Naive thymus-derived CD4-positive, alpha-beta T cell (primary cell): ENCODE measurements at regions not wholly inside any gene's neighbourhood (a gene's known extent, or its start where the extent isn't known, plus 50 kb on each side); places are given as distances from the start of the nearest gene placed in this dataset.
A peak's percentile ranks its signal among the peaks of the same experiment; 100 is the strongest.

ENCODE experiments used
- ATAC-seq: fragments of 150-1000 bp; cut with Tn5 transposase; 2 replicates; pipeline ENCODE4 v1.10.0; 2021; ENCODE audit warnings: mild to moderate bottlenecking, moderate library complexity
- CTCF ChIA-PET: fragments of 350-600 bp; sonication (Branson Sonifier 250); formaldehyde crosslinking; loops from one replicate; lab custom pipeline; 2021; ENCODE audit warnings: antibody characterized with exemption; lab: Charles Lee
- POLR2A ChIA-PET: fragments of 350-600 bp; sonication (Branson Sonifier 250); formaldehyde crosslinking; loops from one replicate; lab custom pipeline; 2021; ENCODE audit warnings: antibody characterized with exemption, inconsistent platforms; lab: Charles Lee
- DNase-seq, 9 donors: peaks; one replicate each; pipeline versions ENCODE4 v3.0.0 to v3.0.0-alpha.2; 2020 to 2022; ENCODE audit warnings: mixed read lengths in 1 of 9
- H3K27ac ChIP-seq: one replicate; pipeline ENCODE4 v1.7.0; 2013; ENCODE audit warnings: mild to moderate bottlenecking, low read depth, low read length, moderate library complexity
- H3K27me3 ChIP-seq, 2 donors: one replicate each; pipeline ENCODE4 v1.7.0; 2013; ENCODE audit warnings: low read length in 2 of 2, mild to moderate bottlenecking in 2 of 2, moderate library complexity in 2 of 2; ENCODE audit not compliant: control insufficient read depth in 2 of 2, insufficient read depth in 2 of 2
- H3K36me3 ChIP-seq, 3 experiments: 1 replicate in 2 of 3; 2 replicates in 1 of 3; pipeline ENCODE4 v1.7.0; 2013; ENCODE audit warnings: low read length in 3 of 3, mild to moderate bottlenecking in 3 of 3, moderate library complexity in 1 of 3; ENCODE audit not compliant: insufficient read depth in 3 of 3, control insufficient read depth in 2 of 3
- H3K4me1 ChIP-seq, 2 donors: one replicate each; pipeline ENCODE4 v1.7.0; 2013; ENCODE audit warnings: low read length in 2 of 2, mild to moderate bottlenecking in 2 of 2, moderate library complexity in 1 of 2; ENCODE audit not compliant: control insufficient read depth in 2 of 2, insufficient read depth in 2 of 2
- H3K4me3 ChIP-seq: 2 replicates; pipeline ENCODE4 v1.7.0; 2013; ENCODE audit warnings: mild to moderate bottlenecking, low read length
- H3K9me3 ChIP-seq, 3 experiments: 1 replicate in 2 of 3; 2 replicates in 1 of 3; pipeline ENCODE4 v1.7.0; 2013; ENCODE audit warnings: low read length in 3 of 3; ENCODE audit not compliant: control insufficient read depth in 2 of 3
- H3K27ac Mint-ChIP-seq, 9 donors: one replicate each; pipeline ENCODE4 v1.8.0; 2020 to 2022; ENCODE audit warnings: mixed read lengths in 9 of 9, mild to moderate bottlenecking in 8 of 9, moderate library complexity in 5 of 9, inconsistent platforms in 2 of 9
- H3K27me3 Mint-ChIP-seq, 5 donors: one replicate each; pipeline ENCODE4 v1.8.0; 2021 to 2022; ENCODE audit warnings: mixed read lengths in 5 of 5, mild to moderate bottlenecking in 1 of 5
- H3K36me3 Mint-ChIP-seq, 5 donors: one replicate each; pipeline ENCODE4 v1.8.0; 2020 to 2022; ENCODE audit warnings: mixed read lengths in 5 of 5, mild to moderate bottlenecking in 3 of 5, inconsistent platforms in 1 of 5
- H3K4me1 Mint-ChIP-seq, 7 donors: one replicate each; pipeline ENCODE4 v1.8.0; 2020 to 2022; ENCODE audit warnings: mixed read lengths in 7 of 7, mild to moderate bottlenecking in 3 of 7, inconsistent platforms in 1 of 7
- H3K4me3 Mint-ChIP-seq, 10 donors: one replicate each; pipeline ENCODE4 v1.8.0; 2020 to 2022; ENCODE audit warnings: mild to moderate bottlenecking in 10 of 10, mixed read lengths in 10 of 10, moderate library complexity in 6 of 10, inconsistent platforms in 2 of 10
- H3K9me3 Mint-ChIP-seq, 11 donors: one replicate each; pipeline ENCODE4 v1.8.0; 2020 to 2022; ENCODE audit warnings: mixed read lengths in 11 of 11, mild to moderate bottlenecking in 4 of 11, inconsistent platforms in 1 of 11, moderate library complexity in 1 of 11
- intact Hi-C, 2 donors: fragments of 100-400 bp; cut with micrococcal nuclease; formaldehyde crosslinking; loops; one replicate each; pipeline ENCODE4 v1.15.1; 2023

- H3K4me1 Mint-ChIP-seq = peaks cover 22 to 42% (median 28%) of the 10 kb centered on the region in 7 donors
- POLR2A ChIA-PET = no interaction called here
- Histone ChIP-seq H3K4me3 (no peak overlapping the region), H3K27me3 (no peaks in the 10 kb centered on the region), H3K36me3 (no peaks in the 10 kb centered on the region), H3K4me1 (peaks cover 19 to 21% of the 10 kb centered on the region in 2 donors), H3K9me3 (peaks cover 0 to 4% (median 4%) of the 10 kb centered on the region in 3 experiments), H3K27ac (no peak overlapping the region)
- H3K36me3 Mint-ChIP-seq = peaks cover 0 to 10% (median 5%) of the 10 kb centered on the region in 5 donors
- ATAC-seq (no peak), DNase-seq (no peak)
- peaks cover 0 to 22% (median 0%) of the 10 kb centered on the region in 5 donors for H3K27me3 Mint-ChIP-seq
- H3K27ac Mint-ChIP-seq = peak overlapping the region in 1 of 9 donors; percentile 21
- H3K4me3 Mint-ChIP-seq = no peak overlapping the region
- intact Hi-C loops = no loop called here
- peaks cover 0 to 7% (median 4%) of the 10 kb centered on the region in 11 donors for H3K9me3 Mint-ChIP-seq
- CTCF ChIA-PET = no interaction called here
Measured at GRCh38 chr7:157467496-157468212, 130.8 kb downstream of the DNAJB6 start.

GRCh38 chr7:157468221-157469111 is 131.7 kb downstream of the DNAJB6 start:
- DNase-seq = no peak
- Mint-ChIP-seq H3K9me3 (peaks cover 0 to 15% (median 9%) of the 10 kb centered on the region in 11 donors), H3K27me3 (peaks cover 0 to 19% (median 0%) of the 10 kb centered on the region in 5 donors), H3K4me3 (no peak overlapping the region), H3K36me3 (peaks cover 0 to 16% (median 10%) of the 10 kb centered on the region in 5 donors), H3K27ac (peak overlapping the region in 3 of 9 donors; percentile 39 to 62 (median 43)), H3K4me1 (peaks cover 20 to 45% (median 31%) of the 10 kb centered on the region in 7 donors)
- no peak for ATAC-seq
- intact Hi-C loops = no loop called here
- H3K4me3 ChIP-seq = no peak overlapping the region
- H3K9me3 ChIP-seq = peaks cover 0 to 13% (median 13%) of the 10 kb centered on the region in 3 experiments
- ChIA-PET CTCF (no interaction called here), POLR2A (interaction anchor here (1.0 kb wide), 1 partner anchor 25 kb away, joined by 3 read pairs; no protein-coding TSS in a partner anchor)
- H3K27ac ChIP-seq = no peak overlapping the region
- H3K4me1 ChIP-seq = peaks cover 21 to 25% of the 10 kb centered on the region in 2 donors
- no peaks in the 10 kb centered on the region for H3K27me3 ChIP-seq
- no peaks in the 10 kb centered on the region for H3K36me3 ChIP-seq

GRCh38 chr7:157469181-157470016 is 132.6 kb downstream of the DNAJB6 start:
- ATAC-seq (no peak), DNase-seq (no peak)
- intact Hi-C loops = loop anchor here (5.0 kb wide), 2 partner anchors 143 to 358 kb away; no protein-coding TSS in a partner anchor
- Mint-ChIP-seq H3K4me3 (no peak overlapping the region), H3K27ac (peak overlapping the region in 3 of 9 donors; percentile 39 to 62 (median 47)), H3K36me3 (peaks cover 3 to 22% (median 11%) of the 10 kb centered on the region in 5 donors), H3K4me1 (peaks cover 18 to 48% (median 35%) of the 10 kb centered on the region in 7 donors), H3K9me3 (peaks cover 3 to 22% (median 12%) of the 10 kb centered on the region in 11 donors), H3K27me3 (peaks cover 0 to 16% (median 0%) of the 10 kb centered on the region in 5 donors)
- Histone ChIP-seq H3K36me3 (no peaks in the 10 kb centered on the region), H3K27ac (no peak overlapping the region), H3K9me3 (peaks cover 0 to 18% (median 15%) of the 10 kb centered on the region in 3 experiments), H3K27me3 (no peaks in the 10 kb centered on the region), H3K4me1 (peaks cover 21 to 30% of the 10 kb centered on the region in 2 donors), H3K4me3 (no peak overlapping the region)
- POLR2A ChIA-PET = interaction anchor here (1.0 kb wide), 1 partner anchor 24 kb away, joined by 3 read pairs; no protein-coding TSS in a partner anchor
- CTCF ChIA-PET = no interaction called here

GRCh38 chr7:157470017-157470322 is 133.2 kb downstream of the DNAJB6 start:
- Histone ChIP-seq H3K4me1 (peaks cover 21 to 30% of the 10 kb centered on the region in 2 donors), H3K27me3 (no peaks in the 10 kb centered on the region), H3K9me3 (peaks cover 0 to 18% (median 15%) of the 10 kb centered on the region in 3 experiments), H3K27ac (no peak overlapping the region), H3K36me3 (no peaks in the 10 kb centered on the region), H3K4me3 (no peak overlapping the region)
- H3K4me3 Mint-ChIP-seq = no peak overlapping the region
- no peak overlapping the region for H3K27ac Mint-ChIP-seq
- POLR2A ChIA-PET = interaction anchor here (1.2 kb wide), 1 partner anchor 11 kb away, joined by 5 read pairs; no protein-coding TSS in a partner anchor
- DNase-seq (no peak), ATAC-seq (no peak)
- peaks cover 18 to 53% (median 36%) of the 10 kb centered on the region in 7 donors for H3K4me1 Mint-ChIP-seq
- intact Hi-C loops = loop anchor here (5.0 kb wide), 2 partner anchors 142 to 357 kb away; no protein-coding TSS in a partner anchor
- H3K27me3 Mint-ChIP-seq = peaks cover 0 to 13% (median 0%) of the 10 kb centered on the region in 5 donors
- CTCF ChIA-PET = interaction anchor here (0.7 kb wide), 1 partner anchor 33 kb away, joined by 3 read pairs; no protein-coding TSS in a partner anchor
- H3K9me3 Mint-ChIP-seq = peaks cover 3 to 27% (median 16%) of the 10 kb centered on the region in 11 donors
- H3K36me3 Mint-ChIP-seq = peaks cover 3 to 26% (median 11%) of the 10 kb centered on the region in 5 donors

- peak overlapping the region in 9 of 10 donors; percentile 61 to 90 (median 75) for H3K4me3 Mint-ChIP-seq
- no peaks in the 10 kb centered on the region for H3K27me3 ChIP-seq
- peaks cover 0 to 18% (median 15%) of the 10 kb centered on the region in 3 experiments for H3K9me3 ChIP-seq
- peaks cover 3 to 31% (median 11%) of the 10 kb centered on the region in 5 donors for H3K36me3 Mint-ChIP-seq
- peaks cover 3 to 29% (median 20%) of the 10 kb centered on the region in 11 donors for H3K9me3 Mint-ChIP-seq
- intact Hi-C loops = loop anchor here (1.0 to 5.0 kb wide), 5 partner anchors 20 to 357 kb away; no protein-coding TSS in a partner anchor
- H3K4me1 ChIP-seq = peaks cover 21 to 30% of the 10 kb centered on the region in 2 donors
- ATAC-seq (no peak), DNase-seq (no peak)
- no peaks in the 10 kb centered on the region for H3K36me3 ChIP-seq
- no peak overlapping the region for H3K4me3 ChIP-seq
- H3K27me3 Mint-ChIP-seq = peaks cover 0 to 12% (median 0%) of the 10 kb centered on the region in 5 donors
- H3K4me1 Mint-ChIP-seq = peaks cover 20 to 58% (median 41%) of the 10 kb centered on the region in 7 donors
- ChIA-PET POLR2A (interaction anchor here (0.7 to 2.2 kb wide), 15 partner anchors 8 to 302 kb away, joined by 3 to 11 read pairs (median 5); no protein-coding TSS in a partner anchor), CTCF (interaction anchor here (0.6 to 0.7 kb wide), 2 partner anchors 9 to 32 kb away, joined by 3 to 5 read pairs; no protein-coding TSS in a partner anchor)
- peak overlapping the region; percentile 59 for H3K27ac ChIP-seq
- peak overlapping the region; percentile 89 to 98 (median 96) for H3K27ac Mint-ChIP-seq
Measured at GRCh38 chr7:157470701-157471131, 133.9 kb downstream of the DNAJB6 start.
